SU-DHL-6 (cell line): ENCODE measurements at regions not wholly inside any gene's neighbourhood (a gene's known extent, or its start where the extent isn't known, plus 50 kb on each side); places are given as distances from the start of the nearest gene placed in this dataset.

Experiments
- CTCF ChIP-seq: fragments of 200-600 bp; sonication (generic); IDR thresholded peaks from one replicate; pipeline ENCODE4 v1.5.1; 2017; ENCODE audit warnings: antibody characterized with exemption, mild to moderate bottlenecking, low read length, moderate library complexity; ENCODE audit not compliant: insufficient read depth, poor library complexity, severe bottlenecking
- EZH2phosphoT487 ChIP-seq: fragments of 200-600 bp; sonication (generic), shearing (Covaris generic); conservative IDR thresholded peaks from 2 replicates; pipeline ENCODE4 v1.6.1; 2018; ENCODE audit warnings: mild to moderate bottlenecking, antibody characterized with exemption, low read length, moderate library complexity, mixed read lengths

- TF ChIP-seq CTCF (no peak), EZH2phosphoT487 (no peak)
Measured at GRCh38 chr2:12169721-12170120, 423.3 kb downstream of the LPIN1 start.
